ENCODE measurements at regions not wholly inside any gene's neighbourhood (a gene's known extent, or its start where the extent isn't known, plus 50 kb on each side); places are given as distances from the start of the nearest gene placed in this dataset.

GRCh38 chr6:100959280-100959679 is 78.2 kb upstream of the ASCC3 start:
- TF ChIP-seq, protein P1, sequence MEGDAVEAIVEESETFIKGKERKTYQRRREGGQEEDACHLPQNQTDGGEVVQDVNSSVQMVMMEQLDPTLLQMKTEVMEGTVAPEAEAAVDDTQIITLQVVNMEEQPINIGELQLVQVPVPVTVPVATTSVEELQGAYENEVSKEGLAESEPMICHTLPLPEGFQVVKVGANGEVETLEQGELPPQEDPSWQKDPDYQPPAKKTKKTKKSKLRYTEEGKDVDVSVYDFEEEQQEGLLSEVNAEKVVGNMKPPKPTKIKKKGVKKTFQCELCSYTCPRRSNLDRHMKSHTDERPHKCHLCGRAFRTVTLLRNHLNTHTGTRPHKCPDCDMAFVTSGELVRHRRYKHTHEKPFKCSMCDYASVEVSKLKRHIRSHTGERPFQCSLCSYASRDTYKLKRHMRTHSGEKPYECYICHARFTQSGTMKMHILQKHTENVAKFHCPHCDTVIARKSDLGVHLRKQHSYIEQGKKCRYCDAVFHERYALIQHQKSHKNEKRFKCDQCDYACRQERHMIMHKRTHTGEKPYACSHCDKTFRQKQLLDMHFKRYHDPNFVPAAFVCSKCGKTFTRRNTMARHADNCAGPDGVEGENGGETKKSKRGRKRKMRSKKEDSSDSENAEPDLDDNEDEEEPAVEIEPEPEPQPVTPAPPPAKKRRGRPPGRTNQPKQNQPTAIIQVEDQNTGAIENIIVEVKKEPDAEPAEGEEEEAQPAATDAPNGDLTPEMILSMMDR (IDR thresholded peaks at IDR 0.05) = no peak
- no peak for ATAC-seq

GRCh38 chr6:100962466-100962865 is 81.3 kb upstream of the ASCC3 start:
- Histone ChIP-seq H3K27ac (no peak overlapping the region), H3K27me3 (ENCODE audit: low read depth) (no peaks in the 10 kb centered on the region), H3K4me1 (no peaks in the 10 kb centered on the region), H3K9me3 (no peaks in the 10 kb centered on the region), H3K36me3 (no peaks in the 10 kb centered on the region), H3K4me3 (no peak overlapping the region)
- DNase-seq (no peak), ATAC-seq (no peak)
- TF ChIP-seq, protein P1 (IDR thresholded peaks at IDR 0.05) = no peak
- intact Hi-C loops (cut with DNase I) = no loop called here

More at GRCh38 chr6:100959280-100959679, 78.2 kb upstream of the ASCC3 start:
- no peak overlapping the region for H3K4me3 ChIP-seq
- no peaks in the 10 kb centered on the region for H3K27me3 ChIP-seq (ENCODE audit: low read depth)
- H3K27ac ChIP-seq = no peak overlapping the region
- no peak for DNase-seq
- no peaks in the 10 kb centered on the region for H3K4me1 ChIP-seq
- H3K36me3 ChIP-seq = no peaks in the 10 kb centered on the region
- H3K9me3 ChIP-seq = no peaks in the 10 kb centered on the region
- intact Hi-C loops (cut with DNase I) = no loop called here

- Histone ChIP-seq H3K27me3 (ENCODE audit: low read depth) (no peaks in the 10 kb centered on the region), H3K4me3 (no peak overlapping the region), H3K27ac (no peak overlapping the region), H3K4me1 (no peaks in the 10 kb centered on the region), H3K36me3 (no peaks in the 10 kb centered on the region), H3K9me3 (no peaks in the 10 kb centered on the region)
- DNase-seq (no peak), ATAC-seq (no peak)
- TF ChIP-seq, protein P1 (IDR thresholded peaks at IDR 0.05) = no peak
- intact Hi-C loops (cut with DNase I) = no loop called here
Measured at GRCh38 chr6:100965067-100965466, 83.9 kb upstream of the ASCC3 start.

GRCh38 chr6:100968949-100969348 is 87.8 kb upstream of the ASCC3 start:
- TF ChIP-seq, protein P1 (IDR thresholded peaks at IDR 0.05) = no peak
- ATAC-seq (no peak), DNase-seq (no peak)
- no peak overlapping the region for H3K27ac ChIP-seq
- H3K36me3 ChIP-seq = no peaks in the 10 kb centered on the region
- intact Hi-C loops (cut with DNase I) = no loop called here
- H3K27me3 ChIP-seq (ENCODE audit: low read depth) = no peaks in the 10 kb centered on the region
- H3K4me3 ChIP-seq = no peak overlapping the region
- no peaks in the 10 kb centered on the region for H3K9me3 ChIP-seq
- H3K4me1 ChIP-seq = no peaks in the 10 kb centered on the region

GRCh38 chr6:100979267-100979666 is 98.1 kb upstream of the ASCC3 start:
- Histone ChIP-seq H3K4me3 (no peak overlapping the region), H3K4me1 (no peaks in the 10 kb centered on the region), H3K27ac (no peak overlapping the region), H3K36me3 (no peaks in the 10 kb centered on the region), H3K27me3 (ENCODE audit: low read depth) (no peaks in the 10 kb centered on the region), H3K9me3 (no peaks in the 10 kb centered on the region)
- DNase-seq = no peak
- ATAC-seq = no peak
- intact Hi-C loops (cut with DNase I) = no loop called here
- TF ChIP-seq, protein P1 (IDR thresholded peaks at IDR 0.05) = no peak

- no peak for ATAC-seq
- Histone ChIP-seq H3K9me3 (no peaks in the 10 kb centered on the region), H3K27ac (no peak overlapping the region), H3K4me3 (no peak overlapping the region), H3K27me3 (ENCODE audit: low read depth) (no peaks in the 10 kb centered on the region), H3K4me1 (no peaks in the 10 kb centered on the region), H3K36me3 (no peaks in the 10 kb centered on the region)
- TF ChIP-seq, protein P1 (IDR thresholded peaks at IDR 0.05) = no peak
- intact Hi-C loops (cut with DNase I) = no loop called here
- DNase-seq = no peak
Measured at GRCh38 chr6:100980949-100981348, 99.8 kb upstream of the ASCC3 start.

All from lower lobe of right lung (tissue), 2 donors.